NOMO-1 treated with dmso at 0.1 percent for 144 hours (cell line): ENCODE measurements at regions not wholly inside any gene's neighbourhood (a gene's known extent, or its start where the extent isn't known, plus 50 kb on each side); places are given as distances from the start of the nearest gene placed in this dataset.
"Not testable (repeated sequence)": the region's sequence is repeated elsewhere in the genome, so short reads cannot be mapped to it uniquely, and the experiment has no call there.

Experiments
- DNase-seq: peaks from one replicate; lab custom pipeline; 2025; ENCODE audit not compliant: unreplicated experiment; lab: John Stamatoyannopoulos, UW

DNA sequence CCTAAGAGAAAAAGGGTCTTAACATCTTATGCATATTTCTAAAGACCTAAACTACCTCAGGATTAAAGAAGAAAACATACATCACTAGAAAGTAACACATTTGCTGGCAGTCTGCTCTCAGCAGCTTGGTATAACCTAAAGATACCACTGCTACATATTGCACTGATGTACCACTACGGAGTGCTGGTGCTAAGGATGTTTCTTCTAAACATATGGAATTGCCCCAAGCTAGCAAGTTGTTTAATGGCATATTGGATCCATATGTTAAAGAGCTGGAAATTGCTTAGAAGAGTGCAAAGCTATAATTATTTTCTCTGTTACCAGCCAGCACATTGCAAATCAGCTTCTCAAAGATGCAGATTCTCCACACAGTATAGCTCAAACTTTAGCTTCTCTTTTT, 436.5 kb upstream of the GALNTL6 start:
- no peak for DNase-seq

DNA sequence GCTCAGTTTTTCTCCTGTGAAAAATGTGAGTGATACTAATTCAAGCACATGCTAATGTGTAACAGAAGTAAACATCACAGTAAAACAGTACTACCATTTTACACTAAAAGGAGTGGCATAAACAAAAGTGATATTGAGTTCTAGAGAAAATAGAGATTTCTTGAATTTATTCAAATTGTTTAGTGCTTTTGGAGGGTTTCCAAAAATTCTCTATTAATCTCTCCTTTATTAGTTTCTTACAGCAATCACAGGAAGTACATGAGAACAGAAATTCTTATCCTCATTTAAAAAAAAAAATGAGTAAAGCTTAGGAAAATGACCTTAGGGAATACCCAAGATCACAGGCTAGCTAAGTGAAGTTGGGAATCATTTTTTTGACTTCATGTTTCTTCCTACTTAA, 459.7 kb upstream of the GALNTL6 start:
- DNase-seq: no peak

DNA sequence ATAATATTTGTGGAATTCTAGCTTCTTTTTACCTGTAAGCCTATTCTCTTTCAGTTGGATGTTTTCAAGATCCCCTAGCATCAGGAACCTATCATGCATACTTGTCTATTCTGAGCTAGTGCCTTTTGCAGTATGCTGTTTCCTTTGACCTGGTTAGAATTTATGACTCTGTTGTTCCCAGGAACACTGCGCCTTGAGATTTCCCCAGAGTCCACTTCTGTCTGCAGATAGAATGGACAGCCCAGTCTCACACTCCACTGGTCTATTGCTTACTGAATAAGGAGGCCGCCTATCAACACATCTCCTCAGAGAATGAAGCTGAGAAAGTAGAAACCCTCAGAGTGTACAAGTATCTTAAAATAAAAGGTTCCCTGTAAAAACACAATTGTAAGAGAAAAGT, 465.1 kb upstream of the GALNTL6 start:
- no peak for DNase-seq

- no peak for DNase-seq
Measured at GRCh38 chr4:171342646-171343045, 470.6 kb upstream of the GALNTL6 start.

GRCh38 chr4:171340258-171340657, 472.9 kb upstream of the GALNTL6 start:
- DNase-seq: no peak

GRCh38 chr4:171334549-171334948, 478.7 kb upstream of the GALNTL6 start:
- DNase-seq: no peak

DNA sequence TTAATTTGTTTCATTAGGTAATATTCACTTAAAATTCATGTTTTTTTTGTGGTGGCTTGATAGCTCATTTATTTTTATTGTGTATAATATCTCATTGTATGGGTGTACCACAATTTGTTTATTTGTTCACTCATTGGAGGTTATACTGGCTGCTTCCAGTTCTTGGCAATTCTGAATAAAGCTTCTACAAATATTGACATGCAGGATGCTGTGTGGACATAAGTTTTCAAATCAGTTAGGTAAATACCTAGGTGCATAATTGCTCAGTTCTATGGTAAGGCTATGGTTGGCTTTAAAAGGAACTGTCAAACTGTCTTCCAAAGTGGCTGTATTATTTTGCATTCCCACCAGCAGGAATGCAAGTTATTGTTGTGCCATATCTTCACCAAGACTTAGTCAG, 504.5 kb upstream of the GALNTL6 start:
- no peak for DNase-seq

GRCh38 chr4:171298048-171298718, 515.0 kb upstream of the GALNTL6 start:
- not testable (repeated sequence) for DNase-seq

GRCh38 chr4:171288816-171289432, 524.3 kb upstream of the GALNTL6 start:
- no peak for DNase-seq

- no peak for DNase-seq
Measured at GRCh38 chr4:171281359-171281758, 531.8 kb upstream of the GALNTL6 start.

DNA sequence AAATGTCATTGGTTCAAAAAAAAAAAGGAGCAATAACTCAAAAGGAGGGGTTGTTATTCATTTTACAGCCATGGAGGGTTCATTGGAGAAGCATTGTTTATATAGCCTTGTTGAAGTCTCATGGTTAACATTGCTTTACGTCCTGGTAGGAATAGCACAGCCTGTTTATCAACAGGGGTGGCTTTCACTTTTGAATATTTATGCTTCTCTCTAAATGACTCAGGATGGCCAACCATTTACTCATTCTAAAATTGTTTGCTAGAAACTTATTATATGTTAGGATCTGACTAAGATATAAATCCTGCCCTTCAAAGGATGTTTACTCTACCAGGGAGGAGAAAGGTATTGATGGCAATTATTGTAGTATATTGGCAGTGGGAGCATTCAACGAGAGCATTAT, 534.1 kb upstream of the GALNTL6 start:
- DNase-seq: no peak

DNA sequence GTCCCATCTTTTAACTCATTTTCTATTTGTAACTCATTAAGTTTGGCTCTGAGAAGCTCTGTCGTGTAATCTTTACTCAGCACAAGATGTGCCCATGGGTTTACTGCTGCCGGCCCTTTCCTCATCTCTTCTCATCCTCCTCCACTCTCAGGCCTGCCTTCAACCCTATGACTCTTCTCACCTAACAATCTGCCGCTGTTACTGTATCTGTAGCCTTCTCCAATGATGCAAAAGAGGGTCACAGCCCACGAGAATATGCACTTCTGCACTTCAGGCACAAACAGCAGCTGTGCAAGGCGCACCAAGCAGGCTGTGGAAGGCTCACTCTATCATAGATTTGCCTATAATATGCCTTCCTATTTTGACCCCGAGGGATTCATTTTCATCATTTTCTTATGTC, 546.5 kb upstream of the GALNTL6 start:
- DNase-seq: no peak

DNA sequence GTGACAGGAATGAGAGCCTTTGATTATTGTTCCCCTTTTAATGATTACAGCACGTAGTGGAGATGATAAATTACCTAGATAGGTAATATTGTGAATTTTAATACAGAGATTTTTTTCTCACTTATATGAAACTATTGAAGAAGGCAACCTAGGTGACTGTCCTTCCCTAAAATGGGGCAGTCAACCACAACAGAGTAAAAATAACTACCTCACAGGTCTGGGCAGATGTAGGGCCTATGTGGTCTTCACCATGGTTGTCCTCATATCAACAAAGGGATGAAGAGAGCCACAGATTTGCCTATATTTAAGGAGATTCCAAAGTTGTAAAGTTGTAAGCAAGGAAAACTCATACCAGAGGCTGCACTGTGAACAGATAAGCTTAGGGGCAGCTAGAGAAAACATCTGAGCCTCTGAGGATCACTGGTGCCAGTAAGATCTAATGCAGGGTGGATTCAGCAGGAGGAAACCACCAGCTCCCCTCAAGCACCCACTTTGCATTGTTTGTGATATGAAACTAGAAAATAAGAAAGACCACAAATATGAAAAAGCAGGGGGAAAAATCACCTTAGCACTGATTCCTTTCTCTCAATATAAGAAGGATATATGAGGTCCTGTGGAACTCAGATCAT, 547.9 kb upstream of the GALNTL6 start:
- no peak for DNase-seq

DNA sequence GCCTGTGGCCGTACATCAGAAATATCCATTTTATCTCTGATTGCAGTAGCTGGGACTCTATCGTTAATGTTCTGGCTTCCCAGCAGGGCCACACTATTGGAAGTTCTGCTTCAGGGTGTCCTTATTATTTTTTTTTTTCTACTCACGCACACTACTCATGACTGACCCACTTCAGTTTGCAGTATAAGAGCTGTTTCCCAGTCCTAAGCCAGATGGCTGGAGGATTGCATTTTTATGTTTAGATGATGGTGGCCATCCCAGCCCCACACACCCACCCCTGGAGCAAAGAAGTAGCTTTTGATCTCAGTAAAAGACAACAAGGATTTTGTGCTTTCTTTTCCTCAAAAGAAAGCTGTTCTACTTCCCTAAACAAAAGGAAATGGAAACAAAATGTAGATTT, 557.0 kb upstream of the GALNTL6 start:
- no peak for DNase-seq

DNA sequence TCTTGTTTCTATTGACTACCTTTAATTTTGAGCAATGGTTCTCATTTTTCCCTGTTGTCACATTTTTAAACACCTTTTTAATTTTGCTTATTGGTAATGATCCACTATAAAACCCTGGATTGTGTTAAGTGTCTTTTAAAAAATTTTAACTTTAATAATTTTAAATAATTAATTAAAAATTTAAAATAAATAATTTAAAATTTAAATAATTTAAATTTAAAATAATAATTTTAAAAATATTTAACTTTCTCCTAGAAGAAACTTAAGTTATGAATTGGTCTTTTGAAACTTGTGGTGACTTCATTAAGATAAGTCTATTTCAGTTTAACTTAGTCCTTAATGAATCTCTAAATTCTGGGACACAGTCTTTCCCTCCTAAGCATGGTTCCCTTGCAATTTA, 566.3 kb upstream of the GALNTL6 start:
- DNase-seq: no peak

DNA sequence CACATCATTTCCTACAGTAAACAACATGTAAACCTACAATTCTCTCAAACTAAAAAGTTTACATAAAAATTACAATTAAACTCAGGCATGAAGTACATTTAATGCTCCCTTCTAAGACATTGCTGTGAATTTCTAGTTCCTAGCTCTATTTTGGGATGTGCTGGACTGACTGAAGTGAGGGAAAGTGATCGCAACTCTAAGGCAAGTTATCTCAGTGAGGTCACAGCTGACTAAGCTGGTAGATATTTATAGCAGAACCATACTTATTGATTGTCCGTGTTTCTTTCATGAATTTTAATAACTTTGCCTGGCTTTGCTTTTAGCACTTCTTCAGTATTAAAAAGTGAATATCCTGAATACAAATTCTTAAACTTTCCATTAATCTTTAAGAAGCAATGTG, 570.4 kb upstream of the GALNTL6 start:
- DNase-seq: no peak

GRCh38 chr4:171239196-171239595, 574.0 kb upstream of the GALNTL6 start:
- DNase-seq: peak; percentile 13

GRCh38 chr4:171235521-171235920, 577.7 kb upstream of the GALNTL6 start:
- DNase-seq: peak; percentile 45

DNA sequence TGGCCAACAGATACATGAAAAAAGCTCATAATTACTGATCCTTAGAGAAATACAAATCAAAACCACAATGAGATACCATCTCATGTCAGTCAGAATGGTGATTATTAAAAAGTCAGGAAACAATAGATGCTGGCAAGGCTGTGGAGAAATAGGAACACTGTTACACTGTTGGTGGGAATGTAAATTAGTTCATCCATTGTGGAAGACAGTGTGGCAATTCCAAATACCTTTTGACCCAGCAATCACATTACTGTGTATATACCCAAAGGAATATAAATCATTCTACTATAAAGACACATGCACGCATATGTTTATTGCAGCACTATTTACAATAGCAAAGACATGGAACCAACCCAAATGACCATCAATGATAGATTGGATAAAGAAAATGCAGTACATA, 583.9 kb upstream of the GALNTL6 start:
- not testable (repeated sequence) for DNase-seq

GRCh38 chr4:171221181-171221580, 592.0 kb upstream of the GALNTL6 start:
- DNase-seq: no peak

DNA sequence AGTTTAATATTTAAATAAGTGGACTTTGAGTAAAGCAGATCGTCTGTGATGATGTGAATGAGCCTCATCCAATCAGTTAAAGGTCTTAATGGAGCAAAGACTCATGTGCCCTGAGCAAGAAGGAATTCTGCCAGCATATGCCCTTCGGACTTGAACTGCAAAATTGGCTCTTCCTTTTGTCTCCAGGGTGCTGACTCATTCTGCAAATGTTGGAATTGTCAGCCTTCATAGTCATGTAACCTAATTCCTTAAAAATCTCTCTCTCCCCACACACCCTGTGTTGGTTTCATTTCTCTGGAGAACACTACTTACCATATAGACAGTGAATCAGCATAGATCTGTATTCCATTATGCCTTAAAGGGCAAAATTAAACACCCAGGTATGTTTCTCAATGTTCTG, 609.8 kb upstream of the GALNTL6 start:
- no peak for DNase-seq

DNA sequence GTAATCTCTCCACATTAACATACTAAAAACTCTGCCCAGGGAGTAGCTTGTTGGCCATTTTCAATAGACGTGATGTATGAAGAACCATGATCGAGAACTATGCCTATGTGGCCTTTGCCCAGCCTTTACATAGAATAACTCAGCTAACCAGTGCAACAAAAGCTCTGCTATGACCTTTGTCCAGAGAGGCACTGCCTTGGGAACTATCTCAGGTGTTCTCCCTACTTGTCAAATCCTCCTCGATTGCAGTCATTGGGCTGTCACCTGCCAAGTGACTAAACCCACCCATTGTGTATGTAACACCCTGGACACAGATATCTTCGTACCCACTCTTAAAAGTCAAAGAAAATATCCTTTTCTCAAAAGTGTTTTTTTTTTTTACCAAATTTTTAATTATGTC, 610.3 kb upstream of the GALNTL6 start:
- DNase-seq: no peak

DNA sequence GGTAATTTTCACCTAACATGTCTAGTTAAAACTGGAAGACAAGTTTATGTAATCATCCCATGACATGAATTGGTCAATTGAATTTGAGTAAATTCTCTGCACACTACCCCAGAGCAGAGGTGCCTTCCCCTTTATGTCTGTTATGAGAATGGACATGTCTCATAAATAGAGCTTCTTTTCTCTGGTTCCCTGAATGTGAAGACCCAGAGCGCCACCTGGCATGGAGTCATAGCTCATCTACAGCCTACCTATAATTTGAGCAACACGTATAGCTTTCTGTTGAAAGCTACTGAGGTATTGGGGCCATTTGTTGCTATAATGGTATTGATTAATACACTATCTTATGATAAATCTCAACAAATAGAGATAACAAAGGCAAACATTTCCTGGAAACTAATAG, 626.5 kb upstream of the GALNTL6 start:
- no peak for DNase-seq
